HEK293T (cell line): ENCODE measurements at regions not wholly inside any gene's neighbourhood (a gene's known extent, or its start where the extent isn't known, plus 50 kb on each side); places are given as distances from the start of the nearest gene placed in this dataset.

Source experiments
- CTCF ChIA-PET: fragments of 350-600 bp; formaldehyde crosslinking; extraction: SDS; loops from one replicate; lab custom pipeline; 2021; ENCODE audit warnings: antibody characterized with exemption, inconsistent platforms; lab: Yijun Ruan, JAX
- POLR2A ChIA-PET: fragments of 350-600 bp; formaldehyde crosslinking; extraction: SDS; loops from one replicate; lab custom pipeline; 2020; ENCODE audit warnings: antibody characterized with exemption, inconsistent platforms; lab: Yijun Ruan, JAX
- DNase-seq: peaks from one replicate; pipeline ENCODE4 v3.0.0; 2012; ENCODE audit warnings: mixed read lengths; ENCODE audit errors: extremely low spot score
- ARNT ChIP-seq: fragments of 450-650 bp; IDR thresholded peaks from 2 replicates; pipeline ENCODE4 v1.6.1; 2017; ENCODE audit warnings: mild to moderate bottlenecking
- BHLHE40 ChIP-seq: fragments of 450-650 bp; IDR thresholded peaks from 2 replicates; pipeline ENCODE4 v1.6.1; 2016; ENCODE audit warnings: mild to moderate bottlenecking, moderate library complexity, borderline replicate concordance
- CTBP1 ChIP-seq: fragments of 450-650 bp; IDR thresholded peaks from 2 replicates; pipeline ENCODE4 v1.6.1; 2016; ENCODE audit warnings: borderline replicate concordance
- ELF4 ChIP-seq: fragments of 450-650 bp; IDR thresholded peaks from 2 replicates; pipeline ENCODE4 v1.6.1; 2017; ENCODE audit warnings: antibody characterized with exemption
- FOXA1 ChIP-seq: fragments of 450-650 bp; IDR thresholded peaks from 2 replicates; pipeline ENCODE4 v1.6.1; 2016; ENCODE audit warnings: mild to moderate bottlenecking
- FOXK2 ChIP-seq: fragments of 450-650 bp; IDR thresholded peaks from 2 replicates; pipeline ENCODE4 v1.6.1; 2016; ENCODE audit warnings: mild to moderate bottlenecking
- FOXM1 ChIP-seq: fragments of 450-650 bp; IDR thresholded peaks from 2 replicates; pipeline ENCODE4 v1.6.1; 2017; ENCODE audit warnings: mild to moderate bottlenecking, borderline replicate concordance
- HDGF ChIP-seq: fragments of 450-650 bp; IDR thresholded peaks from 2 replicates; pipeline ENCODE4 v1.6.1; 2017; ENCODE audit warnings: antibody characterized with exemption, borderline replicate concordance
- L3MBTL2 ChIP-seq: fragments of 450-650 bp; conservative IDR thresholded peaks from 2 replicates; pipeline ENCODE4 v1.6.1; 2016; ENCODE audit warnings: mild to moderate bottlenecking
- LEF1 ChIP-seq: fragments of 450-650 bp; IDR thresholded peaks from 2 replicates; pipeline ENCODE4 v1.6.1; 2017; ENCODE audit warnings: mild to moderate bottlenecking, borderline replicate concordance
- NFRKB ChIP-seq: fragments of 450-650 bp; IDR thresholded peaks from 2 replicates; pipeline ENCODE4 v1.6.1; 2016; ENCODE audit warnings: mild to moderate bottlenecking, moderate library complexity
- SP1 ChIP-seq: fragments of 450-650 bp; IDR thresholded peaks from 2 replicates; pipeline ENCODE4 v1.6.1; 2017
- SUZ12 ChIP-seq: fragments of 450-650 bp; IDR thresholded peaks from 2 replicates; pipeline ENCODE4 v1.6.1; 2016; ENCODE audit warnings: mild to moderate bottlenecking
- TARDBP ChIP-seq: fragments of 450-650 bp; IDR thresholded peaks from 2 replicates; pipeline ENCODE4 v1.6.1; 2016
- ZNF384 ChIP-seq: fragments of 450-650 bp; IDR thresholded peaks from 2 replicates; pipeline ENCODE4 v1.6.1; 2016
- TF ChIP-seq, protein P1 (sequence below): fragments of 450-650 bp; IDR thresholded peaks from 2 replicates; pipeline ENCODE4 v1.6.1; 2016

GRCh38 chr15:57767481-57767880 lies 61.0 kb downstream of the POLR2M start:
- no peak for TF ChIP-seq BHLHE40
- TF ChIP-seq SUZ12 = no peak
- no peak for TF ChIP-seq TARDBP
- TF ChIP-seq ARNT = no peak
- TF ChIP-seq ZNF384 = no peak
- TF ChIP-seq FOXM1 = no peak
- CTCF ChIA-PET = no interaction called here
- POLR2A ChIA-PET = no interaction called here
- no peak for DNase-seq

GRCh38 chr15:57769266-57769665 lies 62.8 kb downstream of the POLR2M start:
- no peak for DNase-seq
- POLR2A ChIA-PET = no interaction called here
- CTCF ChIA-PET = no interaction called here
- TF ChIP-seq FOXA1 = no peak
- no peak for TF ChIP-seq HDGF

DNA sequence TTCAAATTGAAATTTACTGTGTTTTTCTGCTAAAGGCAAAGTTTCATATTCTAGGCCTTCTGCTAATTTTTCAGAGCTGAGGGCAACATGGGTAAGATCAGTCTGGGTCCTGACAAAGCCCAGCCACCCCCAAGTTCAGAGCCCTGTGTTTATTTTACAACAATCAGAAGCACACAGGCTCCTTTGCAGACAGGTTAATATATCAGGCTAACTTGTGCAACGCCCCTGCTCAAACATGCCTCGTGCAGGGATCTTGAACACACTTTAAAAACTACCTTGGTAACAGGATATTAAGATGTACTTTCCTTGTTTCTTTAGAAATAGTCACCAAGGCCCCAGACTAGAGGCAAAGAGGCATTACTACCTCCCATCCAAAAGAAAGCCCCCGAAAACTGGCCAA lies 64.0 kb downstream of the POLR2M start:
- CTCF ChIA-PET = no interaction called here
- POLR2A ChIA-PET = no interaction called here
- no peak for DNase-seq
- no peak for TF ChIP-seq ELF4
- no peak for TF ChIP-seq ZNF384
- no peak for TF ChIP-seq CTBP1
- no peak for TF ChIP-seq ARNT
- TF ChIP-seq BHLHE40 = no peak
- TF ChIP-seq FOXA1 = no peak

- no peak for DNase-seq
- POLR2A ChIA-PET = no interaction called here
- CTCF ChIA-PET = no interaction called here
- TF ChIP-seq HDGF (no peak), ELF4 (no peak), BHLHE40 (no peak), ZNF384 (no peak), FOXK2 (no peak), FOXA1 (no peak), FOXM1 (no peak), L3MBTL2 (no peak), ARNT (no peak), TARDBP (no peak), SP1 (no peak), CTBP1 (no peak), LEF1 (no peak), SUZ12 (no peak), NFRKB (no peak)
- TF ChIP-seq, protein P1, sequence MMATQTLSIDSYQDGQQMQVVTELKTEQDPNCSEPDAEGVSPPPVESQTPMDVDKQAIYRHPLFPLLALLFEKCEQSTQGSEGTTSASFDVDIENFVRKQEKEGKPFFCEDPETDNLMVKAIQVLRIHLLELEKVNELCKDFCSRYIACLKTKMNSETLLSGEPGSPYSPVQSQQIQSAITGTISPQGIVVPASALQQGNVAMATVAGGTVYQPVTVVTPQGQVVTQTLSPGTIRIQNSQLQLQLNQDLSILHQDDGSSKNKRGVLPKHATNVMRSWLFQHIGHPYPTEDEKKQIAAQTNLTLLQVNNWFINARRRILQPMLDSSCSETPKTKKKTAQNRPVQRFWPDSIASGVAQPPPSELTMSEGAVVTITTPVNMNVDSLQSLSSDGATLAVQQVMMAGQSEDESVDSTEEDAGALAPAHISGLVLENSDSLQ = no peak
Measured at GRCh38 chr15:57772223-57772957, 65.9 kb downstream of the POLR2M start.

- TF ChIP-seq L3MBTL2 (no peak), BHLHE40 (no peak), CTBP1 (no peak), FOXA1 (no peak)
- no peak for DNase-seq
- ChIA-PET POLR2A (no interaction called here), CTCF (no interaction called here)
Measured at GRCh38 chr15:57773051-57773450, 66.5 kb downstream of the POLR2M start.

- DNase-seq = no peak
- TF ChIP-seq FOXM1 (no peak), FOXK2 (no peak), BHLHE40 (no peak), LEF1 (no peak), TARDBP (no peak), L3MBTL2 (no peak), ARNT (no peak), ELF4 (no peak), CTBP1 (no peak), ZNF384 (no peak), SUZ12 (no peak), FOXA1 (no peak), SP1 (no peak), NFRKB (no peak)
- TF ChIP-seq, protein P1 = no peak
- ChIA-PET CTCF (no interaction called here), POLR2A (no interaction called here)
Measured at GRCh38 chr15:57777003-57777402, 70.5 kb downstream of the POLR2M start.

- ChIA-PET POLR2A (no interaction called here), CTCF (no interaction called here)
- TF ChIP-seq CTBP1 (no peak), BHLHE40 (no peak), ELF4 (no peak), FOXM1 (no peak), NFRKB (no peak), ARNT (no peak), FOXK2 (no peak)
- DNase-seq = no peak
Measured at GRCh38 chr15:57780471-57780870, 74.0 kb downstream of the POLR2M start.
